NCI-H1694 treated with DMSO at 0.1 percent for 48 hours (cell line): ENCODE measurements at regions not wholly inside any gene's neighbourhood (a gene's known extent, or its start where the extent isn't known, plus 50 kb on each side); places are given as distances from the start of the nearest gene placed in this dataset.
"Not testable (repeated sequence)": the region's sequence is repeated elsewhere in the genome, so short reads cannot be mapped to it uniquely, and the experiment has no call there.

Experiments used
- DNase-seq: peaks from one replicate; lab custom pipeline; 2025; lab: John Stamatoyannopoulos, UW

DNA sequence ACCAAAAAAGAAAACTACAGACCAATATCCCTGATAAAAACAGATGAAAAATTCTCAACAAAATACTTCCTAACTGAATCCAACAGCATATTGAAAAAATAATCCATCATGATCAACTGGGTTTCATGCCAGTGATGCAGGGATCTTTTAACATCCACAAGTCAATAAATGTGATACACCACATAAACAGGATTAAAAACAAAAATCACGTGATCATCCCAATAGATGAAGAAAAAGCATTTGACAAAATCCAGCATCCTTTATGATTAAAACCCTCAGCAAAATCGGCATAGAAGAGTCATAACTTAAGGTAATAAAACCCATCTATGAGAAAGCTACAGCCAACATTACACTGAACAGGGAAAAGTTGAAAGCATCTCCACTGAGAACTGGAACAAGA is 107.5 kb downstream of the DCLK3 start:
- no peak for DNase-seq

- DNase-seq = no peak
Measured at GRCh38 chr3:36653095-36653494, 111.3 kb downstream of the DCLK3 start.

- peak; percentile 73 for DNase-seq
Measured at GRCh38 chr3:36652104-36652503, 112.2 kb downstream of the DCLK3 start.

DNA sequence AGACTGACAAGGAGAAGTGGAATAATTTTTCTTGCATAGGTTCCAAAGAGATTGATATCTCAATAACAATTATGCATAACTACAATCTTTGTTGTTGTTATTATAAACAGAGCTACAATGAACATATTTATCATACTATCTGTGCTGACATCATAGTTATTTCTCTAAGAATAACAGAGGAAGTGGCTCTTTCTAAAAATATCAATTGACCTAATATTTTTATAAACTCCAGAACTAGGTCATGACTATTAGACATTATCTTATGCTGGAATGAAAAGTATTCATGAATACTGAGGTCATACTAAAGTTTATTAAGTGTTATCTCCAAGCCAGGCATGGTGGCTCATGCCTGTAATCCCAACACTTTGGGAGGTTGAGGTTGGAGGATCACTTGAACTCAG is 114.1 kb downstream of the DCLK3 start:
- no peak for DNase-seq

GRCh38 chr3:36649125-36649524 is 115.2 kb downstream of the DCLK3 start:
- DNase-seq = no peak

DNA sequence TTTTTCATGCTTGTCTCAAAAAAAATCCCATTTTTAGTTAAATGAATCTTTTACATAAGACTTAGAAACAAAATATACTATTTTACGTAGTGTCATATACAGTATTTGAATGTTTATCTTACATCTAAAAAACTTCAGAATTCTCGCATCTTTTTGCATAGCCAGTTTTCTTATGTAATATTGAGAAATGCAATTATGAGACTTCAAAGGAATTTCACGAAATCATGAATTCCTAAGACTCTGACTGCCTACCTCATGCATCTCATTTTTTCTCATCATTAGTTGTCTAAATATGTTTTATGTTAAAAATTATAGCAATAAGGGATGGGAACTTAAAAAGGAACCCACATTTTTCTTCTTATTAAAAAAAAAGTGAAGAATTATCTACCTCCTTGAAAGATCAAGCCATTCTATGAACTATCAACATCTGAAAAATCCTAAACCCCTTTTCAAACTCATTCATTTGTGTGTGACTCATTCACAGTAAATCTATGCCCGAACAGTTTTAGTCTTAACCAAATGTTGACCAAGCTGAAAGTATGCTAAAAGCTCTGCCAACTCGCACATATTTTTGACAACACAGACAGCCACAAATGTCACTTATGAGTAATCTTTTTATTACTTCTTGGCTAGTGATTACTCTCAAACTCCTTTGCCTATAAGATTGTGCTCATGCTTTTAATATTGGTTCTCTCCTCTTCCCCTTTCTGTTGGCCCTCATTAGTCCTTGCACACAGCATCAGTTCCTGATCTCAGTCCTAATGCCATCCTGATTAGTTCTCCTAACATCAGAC is 115.9 kb downstream of the DCLK3 start:
- DNase-seq = no peak

- no peak for DNase-seq
Measured at GRCh38 chr3:36647423-36647853, 116.9 kb downstream of the DCLK3 start.

- no peak for DNase-seq
Measured at GRCh38 chr3:36643192-36643591, 121.2 kb downstream of the DCLK3 start.

- DNase-seq = no peak
Measured at GRCh38 chr3:36635731-36636130, 128.6 kb downstream of the DCLK3 start.

GRCh38 chr3:36633897-36634296 is 130.5 kb downstream of the DCLK3 start:
- not testable (repeated sequence) for DNase-seq

- DNase-seq = no peak
Measured at GRCh38 chr3:36633060-36633459, 131.3 kb downstream of the DCLK3 start.

DNA sequence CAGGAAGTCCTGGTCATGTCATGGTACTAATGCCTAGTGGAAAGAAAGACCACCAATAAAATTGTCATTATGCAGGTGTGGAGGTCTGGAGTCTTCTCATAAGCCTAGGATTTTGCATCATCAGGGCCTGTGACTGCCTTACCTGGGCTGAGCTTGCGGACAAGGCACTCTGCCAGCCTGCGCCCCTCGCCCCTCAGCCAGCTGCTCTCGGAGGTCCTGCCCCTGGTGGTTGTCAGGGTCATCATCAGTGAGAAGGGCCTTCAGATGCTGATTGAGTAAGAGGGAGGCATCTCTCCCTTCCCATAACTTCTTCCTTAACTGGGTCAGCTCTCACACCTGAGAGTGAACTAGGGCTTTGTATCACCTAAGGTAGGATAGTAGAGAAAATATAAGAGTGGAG is 132.8 kb downstream of the DCLK3 start:
- no peak for DNase-seq

DNA sequence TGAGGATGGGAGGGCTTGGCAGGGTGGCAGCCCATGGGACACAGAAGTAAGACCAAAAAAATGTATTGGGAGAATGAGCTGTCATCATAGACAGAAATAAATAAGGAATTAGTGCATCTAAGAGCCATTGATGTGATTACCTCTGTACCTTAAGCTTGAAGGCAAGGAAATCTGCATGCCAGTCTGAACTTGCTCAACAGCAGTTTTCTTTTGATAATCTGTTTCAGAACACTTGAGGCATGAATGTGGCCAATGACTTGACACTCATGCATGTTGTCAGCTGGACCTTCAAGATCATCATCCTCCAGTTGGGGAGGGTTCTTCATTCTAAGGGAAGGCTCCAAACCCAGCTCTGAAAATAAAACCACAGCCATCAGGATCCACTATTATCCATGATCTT is 148.5 kb downstream of the DCLK3 start:
- no peak for DNase-seq

GRCh38 chr3:36606871-36607765 is 157.2 kb downstream of the DCLK3 start:
- no peak for DNase-seq

- no peak for DNase-seq
Measured at GRCh38 chr3:36603423-36603822, 160.9 kb downstream of the DCLK3 start.

- DNase-seq = no peak
Measured at GRCh38 chr3:36600404-36600803, 163.9 kb downstream of the DCLK3 start.
